GM23248 (cell line): ENCODE measurements at regions not wholly inside any gene's neighbourhood (a gene's known extent, or its start where the extent isn't known, plus 50 kb on each side); places are given as distances from the start of the nearest gene placed in this dataset.
A peak's percentile ranks its signal among the peaks of the same experiment; 100 is the strongest.

Source experiments
- DNase-seq: peaks from one replicate; pipeline ENCODE4 v3.0.0-alpha.2; 2015
- H2AFZ ChIP-seq: fragments of 200-600 bp; sonication (generic); 2 replicates; pipeline ENCODE4 v1.6.1; 2016; ENCODE audit warnings: antibody characterized with exemption
- H3F3A ChIP-seq: fragments of 200-600 bp; sonication (generic); 2 replicates; pipeline ENCODE4 v1.6.1; 2016; ENCODE audit warnings: mild to moderate bottlenecking, antibody characterized with exemption, mixed run types; ENCODE audit not compliant: insufficient read depth
- H3K27ac ChIP-seq: fragments of 200-600 bp; sonication (generic); 2 replicates; pipeline ENCODE4 v1.5.1; 2016; ENCODE audit warnings: mild to moderate bottlenecking
- H3K27me3 ChIP-seq: fragments of 200-600 bp; sonication (generic); replicated peaks from 2 replicates; pipeline ENCODE4 v1.6.1; 2016; ENCODE audit warnings: mild to moderate bottlenecking; ENCODE audit not compliant: insufficient read depth
- H3K36me3 ChIP-seq: fragments of 200-600 bp; sonication (generic); 2 replicates; pipeline ENCODE4 v1.6.1; 2016; ENCODE audit warnings: low read depth, mild to moderate bottlenecking
- H3K4me1 ChIP-seq: fragments of 200-600 bp; sonication (generic); 2 replicates; pipeline ENCODE4 v1.6.1; 2016; ENCODE audit warnings: mild to moderate bottlenecking; ENCODE audit not compliant: insufficient read depth
- H3K4me2 ChIP-seq: fragments of 200-600 bp; sonication (generic); one replicate; pipeline ENCODE4 v1.6.1; 2016; ENCODE audit warnings: mild to moderate bottlenecking; ENCODE audit not compliant: unreplicated experiment
- H3K4me3 ChIP-seq: fragments of 200-600 bp; sonication (generic); 2 replicates; pipeline ENCODE4 v1.5.1; 2016; ENCODE audit warnings: mild to moderate bottlenecking
- H3K79me2 ChIP-seq: fragments of 200-600 bp; sonication (generic); 2 replicates; pipeline ENCODE4 v1.6.1; 2016; ENCODE audit warnings: mild to moderate bottlenecking; ENCODE audit not compliant: insufficient read depth
- H3K9ac ChIP-seq: fragments of 200-600 bp; sonication (generic); 2 replicates; pipeline ENCODE4 v1.6.1; 2016; ENCODE audit warnings: mild to moderate bottlenecking
- H3K9me2 ChIP-seq: fragments of 200-600 bp; sonication (generic); 2 replicates; pipeline ENCODE4 v1.6.1; 2016; ENCODE audit warnings: mixed run types, mild to moderate bottlenecking, moderate library complexity; ENCODE audit not compliant: insufficient read depth
- H3K9me3 ChIP-seq: fragments of 200-600 bp; sonication (generic); one replicate; pipeline ENCODE4 v1.6.1; 2017; ENCODE audit warnings: low read depth
- H4K20me1 ChIP-seq: fragments of 200-600 bp; sonication (generic); 2 replicates; pipeline ENCODE4 v1.6.0; 2016; ENCODE audit not compliant: insufficient read depth
- EZH2 ChIP-seq: fragments of 200-600 bp; sonication (generic); IDR thresholded peaks from 2 replicates; pipeline ENCODE4 v1.6.1; 2018; ENCODE audit warnings: antibody characterized with exemption, mild to moderate bottlenecking; ENCODE audit not compliant: insufficient read depth, poor library complexity, severe bottlenecking
- EZH2phosphoT487 ChIP-seq: fragments of 200-600 bp; sonication (generic); IDR thresholded peaks from 2 replicates; pipeline ENCODE4 v1.6.1; 2018; ENCODE audit warnings: antibody characterized with exemption, moderate library complexity, mild to moderate bottlenecking, low read depth; ENCODE audit not compliant: insufficient read depth
- WGBS, 2 experiments: methylation state at CpG; one replicate each; pipeline ENCODE4 v1.1.6; 2015 to 2017; ENCODE audit warnings: low lambda C conversion rate in 2 of 2, low coverage in 1 of 2; ENCODE audit errors: missing lambda C conversion rate in 2 of 2; 5-methylcytosine and 5-hydroxymethylcytosine counted together
- in situ Hi-C: fragments of 300-500 bp; cut with MboI; formaldehyde crosslinking; loops from 2 replicates; pipeline ENCODE4 v1.15.0; 2020

GRCh38 chr12:19970821-19971220 lies 397.5 kb upstream of the PDE3A start:
- peak; percentile 21 for DNase-seq

DNA sequence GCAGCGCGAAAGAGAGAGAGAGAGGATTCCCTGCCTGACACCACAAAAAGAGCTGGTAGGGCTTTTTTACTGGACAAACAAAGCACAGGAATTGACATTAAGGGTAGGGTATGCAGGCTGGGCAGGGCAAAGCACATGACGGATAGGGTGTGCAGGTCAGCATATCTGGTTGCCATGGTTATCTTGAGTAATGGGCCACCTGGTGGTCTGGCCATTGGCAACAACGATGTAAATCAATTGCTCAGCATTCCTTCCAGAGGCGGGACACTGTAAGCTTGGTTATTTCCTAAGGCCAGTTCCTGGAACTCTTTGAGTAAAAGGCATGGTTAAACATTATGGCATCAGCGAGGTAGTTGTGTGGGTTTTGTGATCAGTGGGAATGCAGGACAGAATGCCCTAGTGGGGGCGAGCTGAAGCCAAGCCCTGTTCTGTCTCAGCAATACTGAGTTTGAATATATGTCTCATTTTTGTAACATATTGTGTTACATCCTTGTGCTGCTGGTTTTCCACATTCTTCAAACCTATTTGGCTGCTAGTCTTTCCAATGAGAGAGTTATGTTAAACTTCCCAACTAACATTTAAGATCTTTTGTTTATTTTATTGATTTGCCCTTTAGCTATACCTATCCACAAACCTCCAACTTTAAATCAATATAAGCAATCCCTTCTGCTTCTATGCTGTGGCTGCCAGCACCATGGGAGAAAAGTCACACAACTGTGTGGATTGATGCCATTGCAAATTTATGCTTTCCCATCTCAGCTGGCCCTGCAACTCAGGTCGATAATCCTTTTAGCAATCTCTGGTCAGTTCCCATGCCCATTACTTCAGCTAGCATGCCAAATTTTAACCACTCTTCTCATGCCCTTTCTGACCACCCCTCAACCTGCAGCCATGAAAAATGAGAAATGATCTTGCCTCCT lies 396.7 kb upstream of the PDE3A start:
- Histone ChIP-seq H3K4me3 (no peak overlapping the region), H3F3A (peaks cover 28% of the 10 kb centered on the region), H3K27me3 (no peaks in the 10 kb centered on the region), H3K9me2 (no peaks in the 10 kb centered on the region), H3K36me3 (no peaks in the 10 kb centered on the region), H3K27ac (no peak overlapping the region), H3K9me3 (no peaks in the 10 kb centered on the region), H3K79me2 (no peaks in the 10 kb centered on the region), H3K9ac (no peak overlapping the region), H2AFZ (no peak overlapping the region), H3K4me1 (peaks cover 33% of the 10 kb centered on the region), H3K4me2 (no peak overlapping the region), H4K20me1 (no peaks in the 10 kb centered on the region)
- in situ Hi-C loops = no loop called here
- WGBS, 2 experiments = 86 to 89% methylated on average over 8 of the region's 8 CpGs
- no peak for TF ChIP-seq EZH2phosphoT487
- TF ChIP-seq EZH2 = no peak
- DNase-seq = peak; percentile 17

More at GRCh38 chr12:19970821-19971220, 397.5 kb upstream of the PDE3A start:
- Histone ChIP-seq H3K4me1 (peaks cover 33% of the 10 kb centered on the region), H3K27me3 (no peaks in the 10 kb centered on the region), H3F3A (peaks cover 28% of the 10 kb centered on the region), H3K9ac (no peak overlapping the region), H3K9me3 (no peaks in the 10 kb centered on the region), H3K27ac (peak overlapping the region; percentile 41), H3K4me3 (no peak overlapping the region), H3K9me2 (no peaks in the 10 kb centered on the region), H2AFZ (no peak overlapping the region), H3K4me2 (peak overlapping the region; percentile 34), H4K20me1 (no peaks in the 10 kb centered on the region), H3K79me2 (no peaks in the 10 kb centered on the region), H3K36me3 (no peaks in the 10 kb centered on the region)
- TF ChIP-seq EZH2phosphoT487 (no peak), EZH2 (no peak)
- in situ Hi-C loops = no loop called here
- 44 to 68% methylated on average over 1 of the region's 1 CpG for WGBS, 2 experiments

DNA sequence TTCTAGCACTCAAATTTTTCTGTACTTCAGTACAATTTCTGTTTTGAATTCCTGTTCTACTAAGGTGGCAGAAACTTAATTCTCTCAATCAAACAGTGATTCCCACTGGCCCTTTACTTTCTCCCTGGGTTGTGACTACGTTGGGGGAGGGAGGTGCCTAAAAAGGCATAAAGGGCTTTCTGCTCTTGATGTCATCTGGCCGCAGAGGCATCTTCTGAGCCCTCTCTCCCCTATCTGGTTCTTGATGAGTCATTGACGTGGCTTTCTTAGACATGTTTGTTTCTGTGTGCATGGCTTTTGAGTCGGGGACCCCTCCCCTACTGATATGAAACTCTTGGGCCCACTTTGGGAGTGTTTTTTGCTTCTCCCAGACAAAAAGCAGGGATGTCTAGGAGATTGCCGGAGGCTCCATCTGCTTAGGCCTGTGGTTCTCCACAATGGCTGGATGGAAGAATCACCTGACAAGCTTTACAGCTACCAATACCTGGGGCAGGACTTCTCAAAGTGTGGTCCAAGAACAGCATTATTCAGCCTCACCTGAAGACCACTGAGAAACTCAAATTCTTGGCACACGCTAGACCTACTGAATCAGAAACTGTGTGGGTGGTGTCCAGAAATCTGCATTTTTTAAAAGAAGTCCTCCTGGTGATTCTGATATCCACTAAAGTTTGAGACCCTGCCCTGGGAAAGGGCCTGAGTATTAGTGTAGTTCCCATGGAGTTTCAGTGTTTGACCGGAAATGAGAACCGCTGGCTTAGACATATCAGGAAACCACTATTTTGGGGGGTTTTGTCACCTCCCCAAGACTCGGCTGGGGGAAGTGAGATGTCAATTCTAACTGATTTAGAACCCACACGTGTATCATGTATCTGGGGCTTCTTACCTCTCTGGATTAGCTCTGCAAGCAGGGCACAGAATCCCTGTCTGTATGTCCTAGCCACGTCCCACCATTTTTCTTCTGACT lies 395.7 kb upstream of the PDE3A start:
- Histone ChIP-seq H3K27me3 (no peaks in the 10 kb centered on the region), H3K79me2 (no peaks in the 10 kb centered on the region), H3K27ac (no peak overlapping the region), H3K9me3 (no peaks in the 10 kb centered on the region), H3K36me3 (no peaks in the 10 kb centered on the region), H3K4me2 (no peak overlapping the region), H3F3A (peaks cover 22% of the 10 kb centered on the region), H3K4me1 (peaks cover 27% of the 10 kb centered on the region), H3K4me3 (no peak overlapping the region), H2AFZ (no peak overlapping the region), H3K9ac (no peak overlapping the region), H4K20me1 (no peaks in the 10 kb centered on the region), H3K9me2 (no peaks in the 10 kb centered on the region)
- 90 to 91% methylated on average over 11 of the region's 11 CpGs for WGBS, 2 experiments
- no peak for TF ChIP-seq EZH2phosphoT487
- TF ChIP-seq EZH2 = no peak
- in situ Hi-C loops = no loop called here
- DNase-seq = no peak

GRCh38 chr12:19978193-19978592 lies 390.1 kb upstream of the PDE3A start:
- peak; percentile 93 for DNase-seq
- Histone ChIP-seq H3K4me3 (no peak overlapping the region), H3K36me3 (no peaks in the 10 kb centered on the region), H2AFZ (no peak overlapping the region), H3K4me1 (peaks cover 6% of the 10 kb centered on the region), H4K20me1 (no peaks in the 10 kb centered on the region), H3K4me2 (peak overlapping the region; percentile 16), H3K9me2 (no peaks in the 10 kb centered on the region), H3K27me3 (no peaks in the 10 kb centered on the region), H3K9ac (no peak overlapping the region), H3F3A (peaks cover 8% of the 10 kb centered on the region), H3K27ac (peak overlapping the region; percentile 22; the same call in 1 of the 2 replicates), H3K79me2 (no peaks in the 10 kb centered on the region), H3K9me3 (no peaks in the 10 kb centered on the region)
- TF ChIP-seq EZH2 = no peak
- in situ Hi-C loops = no loop called here
